Panc1 (cell line): ENCODE measurements at regions not wholly inside any gene's neighbourhood (a gene's known extent, or its start where the extent isn't known, plus 50 kb on each side); places are given as distances from the start of the nearest gene placed in this dataset.

Experiments
- ATAC-seq: fragments of 200-7000 bp; cut with Tn5 transposase; 2 replicates; pipeline ENCODE4 v1.9.1; 2020; ENCODE audit warnings: mild to moderate bottlenecking, moderate library complexity
- BruUV-seq: library from RNA; stranded (reverse); fragments of 400-500 nt; replicated peaks from 2 replicates; lab custom pipeline; 2021; lab: Mats Ljungman, UMichigan
- CTCF ChIA-PET: fragments of 300-600 bp; sonication (Branson Sonifier 250); formaldehyde crosslinking; loops from one replicate; lab custom pipeline; 2022; ENCODE audit warnings: antibody characterized with exemption; lab: Charles Lee
- POLR2A ChIA-PET: fragments of 300-600 bp; sonication (Branson Sonifier 250); formaldehyde crosslinking; loops from one replicate; lab custom pipeline; 2022; ENCODE audit warnings: antibody characterized with exemption; lab: Charles Lee
- DNase-seq: peaks from one replicate; pipeline ENCODE4 v3.0.0-alpha.2; 2010; ENCODE audit warnings: low read depth, low spot score
- H3K27ac ChIP-seq: 2 replicates; pipeline ENCODE4 v1.5.1; 2011; ENCODE audit warnings: mild to moderate bottlenecking, low read length, inconsistent platforms
- H3K27me3 ChIP-seq: fragments of 200-500 bp; sonication (Bioruptor generic); 2 replicates; pipeline ENCODE4 v1.6.0; 2014; ENCODE audit warnings: low read length, inconsistent platforms; ENCODE audit not compliant: control insufficient read depth, insufficient read depth
- H3K36me3 ChIP-seq: fragments of 200-500 bp; sonication (Bioruptor generic); 2 replicates; pipeline ENCODE4 v1.5.1; 2014; ENCODE audit warnings: inconsistent platforms, mild to moderate bottlenecking, low read length, moderate library complexity; ENCODE audit not compliant: control insufficient read depth, insufficient read depth
- H3K4me1 ChIP-seq: 2 replicates; pipeline ENCODE4 v1.5.1; 2011; ENCODE audit warnings: inconsistent platforms, mild to moderate bottlenecking, low read length, moderate library complexity; ENCODE audit not compliant: control insufficient read depth, insufficient read depth
- H3K4me3 ChIP-seq, 2 experiments: 2 replicates each; pipeline ENCODE4 v1.5.1; 2011 to 2012; ENCODE audit warnings: low read depth in 2 of 2, low read length in 2 of 2, mild to moderate bottlenecking in 2 of 2, inconsistent platforms in 1 of 2, moderate library complexity in 1 of 2
- H3K9me3 ChIP-seq: fragments of 200-500 bp; sonication (Bioruptor generic); 2 replicates; pipeline ENCODE4 v1.5.1; 2014; ENCODE audit warnings: low read depth, mild to moderate bottlenecking, inconsistent platforms, low read length, moderate library complexity; ENCODE audit not compliant: control insufficient read depth, insufficient read depth
- CTCF ChIP-seq: fragments of 450-650 bp; IDR thresholded peaks from 2 replicates; pipeline ENCODE4 v1.5.1; 2017; ENCODE audit warnings: mild to moderate bottlenecking
- POLR2AphosphoS5 ChIP-seq: IDR thresholded peaks from 2 replicates; pipeline ENCODE4 v1.6.1; 2012; ENCODE audit warnings: mild to moderate bottlenecking, low read depth, low read length, moderate library complexity
- REST ChIP-seq, 2 experiments: IDR thresholded peaks; 2 replicates each; pipeline ENCODE4 v1.6.1; 2011 to 2012; ENCODE audit warnings: low read depth in 2 of 2, control low read depth in 1 of 2, low read length in 1 of 2, mild to moderate bottlenecking in 1 of 2, moderate library complexity in 1 of 2; ENCODE audit not compliant: insufficient read depth in 1 of 2
- SIN3A ChIP-seq: IDR thresholded peaks from 2 replicates; pipeline ENCODE4 v1.6.1; 2012; ENCODE audit warnings: low read depth, mild to moderate bottlenecking, low read length, moderate library complexity, borderline replicate concordance; ENCODE audit not compliant: insufficient read depth
- TCF7L2 ChIP-seq: IDR thresholded peaks from 2 replicates; pipeline ENCODE4 v1.6.1; 2011; ENCODE audit warnings: mild to moderate bottlenecking, low read depth, low read length, inconsistent platforms
- in situ Hi-C: cut with HindIII; loops from 2 replicates; pipeline ENCODE4 v1.10.0; 2016; ENCODE audit warnings: low sequenced_read_pairs, low pct_unique_long_range_greater_than_20kb
- intact Hi-C: fragments of 100-400 bp; cut with micrococcal nuclease; formaldehyde crosslinking; loops from one replicate; pipeline ENCODE4 v1.10.0; 2022; ENCODE audit not compliant: unreplicated experiment

- no peaks in the 10 kb centered on the region for H3K4me1 ChIP-seq
- DNase-seq (no peak), ATAC-seq (no peak)
- no peaks in the 10 kb centered on the region for H3K27me3 ChIP-seq
- TF ChIP-seq SIN3A (no peak), TCF7L2 (no peak), CTCF (no peak), REST (IDR thresholded peaks at IDR 0.05; ENCODE audit: insufficient read depth in 1 of 2, low read depth in 2 of 2, low read length in 1 of 2) (no peak), POLR2AphosphoS5 (no peak)
- in situ Hi-C loops: no loop called here
- no peaks in the 10 kb centered on the region for H3K36me3 ChIP-seq
- H3K4me3 ChIP-seq: no peak overlapping the region
- H3K9me3 ChIP-seq: 0 out of 2 replicates have a peak, but pooled peaks cover 2% of the 10 kb centered on the region
- CTCF ChIA-PET: no interaction called here
- BruUV-seq: no TSS peak
- intact Hi-C loops: no loop called here
- POLR2A ChIA-PET: no interaction called here
- H3K27ac ChIP-seq: no peak overlapping the region
Observed at GRCh38 chr6:141946502-141946901, 186.2 kb upstream of the GJE1 start.

GRCh38 chr6:141938664-141939063 lies 194.1 kb upstream of the GJE1 start:
- Histone ChIP-seq H3K4me3 (no peak overlapping the region), H3K9me3 (0 out of 2 replicates have a peak, but pooled peaks cover 2% of the 10 kb centered on the region), H3K36me3 (no peaks in the 10 kb centered on the region), H3K27ac (no peak overlapping the region), H3K27me3 (no peaks in the 10 kb centered on the region), H3K4me1 (no peaks in the 10 kb centered on the region)
- ATAC-seq (no peak), DNase-seq (no peak)
- ChIA-PET POLR2A (interaction anchor here (0.6 kb wide), 1 partner anchor 63 kb away, joined by 6 read pairs; no protein-coding TSS in a partner anchor), CTCF (no interaction called here)
- no peak for TF ChIP-seq POLR2AphosphoS5
- TF ChIP-seq TCF7L2: no peak
- TF ChIP-seq SIN3A: no peak
- TF ChIP-seq CTCF: no peak
- no peak for TF ChIP-seq REST (IDR thresholded peaks at IDR 0.05; ENCODE audit: insufficient read depth in 1 of 2, low read depth in 2 of 2, low read length in 1 of 2)
- in situ Hi-C loops (no loop called here), intact Hi-C loops (no loop called here)
- BruUV-seq: no TSS peak
